ENCODE measurements at regions not wholly inside any gene's neighbourhood (a gene's known extent, or its start where the extent isn't known, plus 50 kb on each side); places are given as distances from the start of the nearest gene placed in this dataset.

DNA sequence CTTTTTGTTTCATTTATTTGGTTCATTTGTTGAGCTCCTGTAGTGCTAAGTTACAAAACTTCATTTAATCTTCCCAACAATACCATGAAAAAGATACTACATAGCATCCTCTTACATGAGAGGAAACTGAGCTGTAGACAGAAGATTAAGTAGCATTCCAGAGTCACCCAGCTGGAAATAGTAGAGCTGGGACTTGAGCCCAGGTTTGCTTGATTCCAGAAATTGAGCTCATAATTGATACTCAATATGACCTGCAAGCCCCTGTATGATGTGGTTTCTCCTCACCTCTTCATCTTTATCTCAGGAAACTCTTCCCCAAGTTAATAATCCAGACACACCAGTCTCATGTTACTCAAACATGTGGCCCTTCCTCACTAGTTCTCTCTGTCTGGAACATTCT lies 87.0 kb upstream of the DAAM1 start:
- no peak for TF ChIP-seq EZH2phosphoT487 (IDR thresholded peaks at IDR 0.05; ENCODE audit: borderline replicate concordance, low read length)
- TF ChIP-seq, protein P1, sequence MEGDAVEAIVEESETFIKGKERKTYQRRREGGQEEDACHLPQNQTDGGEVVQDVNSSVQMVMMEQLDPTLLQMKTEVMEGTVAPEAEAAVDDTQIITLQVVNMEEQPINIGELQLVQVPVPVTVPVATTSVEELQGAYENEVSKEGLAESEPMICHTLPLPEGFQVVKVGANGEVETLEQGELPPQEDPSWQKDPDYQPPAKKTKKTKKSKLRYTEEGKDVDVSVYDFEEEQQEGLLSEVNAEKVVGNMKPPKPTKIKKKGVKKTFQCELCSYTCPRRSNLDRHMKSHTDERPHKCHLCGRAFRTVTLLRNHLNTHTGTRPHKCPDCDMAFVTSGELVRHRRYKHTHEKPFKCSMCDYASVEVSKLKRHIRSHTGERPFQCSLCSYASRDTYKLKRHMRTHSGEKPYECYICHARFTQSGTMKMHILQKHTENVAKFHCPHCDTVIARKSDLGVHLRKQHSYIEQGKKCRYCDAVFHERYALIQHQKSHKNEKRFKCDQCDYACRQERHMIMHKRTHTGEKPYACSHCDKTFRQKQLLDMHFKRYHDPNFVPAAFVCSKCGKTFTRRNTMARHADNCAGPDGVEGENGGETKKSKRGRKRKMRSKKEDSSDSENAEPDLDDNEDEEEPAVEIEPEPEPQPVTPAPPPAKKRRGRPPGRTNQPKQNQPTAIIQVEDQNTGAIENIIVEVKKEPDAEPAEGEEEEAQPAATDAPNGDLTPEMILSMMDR (IDR thresholded peaks at IDR 0.05; ENCODE audit: low read depth, low read length, poor library complexity, severe bottlenecking): no peak
- Histone ChIP-seq H3K4me3 (ENCODE audit: low read length) (no peak overlapping the region), H4K20me1 (ENCODE audit: control insufficient read depth, insufficient read depth, low read depth, low read length) (no peaks in the 10 kb centered on the region), H3K79me2 (ENCODE audit: control insufficient read depth, low read length) (no peaks in the 10 kb centered on the region), H3K9me3 (ENCODE audit: control insufficient read depth, insufficient read depth, low read length) (no peaks in the 10 kb centered on the region), H3F3A (ENCODE audit: control insufficient read depth, insufficient read depth) (no peaks in the 10 kb centered on the region), H3K27ac (ENCODE audit: low read depth, low read length) (no peak overlapping the region), H3K27me3 (ENCODE audit: control insufficient read depth, low read length) (peaks cover 13% of the 10 kb centered on the region; the same call in 1 of the 2 replicates), H3K9me2 (replicated peaks; ENCODE audit: control insufficient read depth, low read length) (no peaks in the 10 kb centered on the region), H3K4me2 (ENCODE audit: low read length) (no peak overlapping the region), H3K4me1 (ENCODE audit: control insufficient read depth, low read length) (no peaks in the 10 kb centered on the region), H3K36me3 (ENCODE audit: control insufficient read depth, low read length) (no peaks in the 10 kb centered on the region)

DNA sequence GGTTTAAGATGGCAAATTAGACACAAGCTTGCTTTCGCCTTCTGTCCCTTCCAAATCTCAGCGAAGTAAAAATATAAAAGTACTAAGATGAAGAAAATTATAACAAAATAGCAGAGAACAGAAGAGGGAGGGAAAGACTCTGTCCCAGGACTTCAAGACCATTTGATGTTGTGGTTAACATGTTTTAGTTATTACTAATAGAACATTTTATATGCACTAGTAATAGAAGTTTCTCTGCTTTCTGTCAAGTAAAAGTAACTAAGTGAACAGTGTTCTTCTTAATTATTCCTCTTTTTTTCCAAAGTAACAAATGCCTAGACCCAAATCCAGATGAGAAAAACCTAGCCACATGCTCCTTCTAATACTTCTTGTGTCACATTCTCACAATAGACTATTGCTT lies 85.1 kb upstream of the DAAM1 start:
- Histone ChIP-seq H3K4me1 (ENCODE audit: control insufficient read depth, low read length) (peaks cover 8% of the 10 kb centered on the region), H3K9me3 (ENCODE audit: control insufficient read depth, insufficient read depth, low read length) (no peaks in the 10 kb centered on the region), H3K79me2 (ENCODE audit: control insufficient read depth, low read length) (no peaks in the 10 kb centered on the region), H3K36me3 (ENCODE audit: control insufficient read depth, low read length) (no peaks in the 10 kb centered on the region), H3K4me3 (ENCODE audit: low read length) (no peak overlapping the region), H3K9me2 (replicated peaks; ENCODE audit: control insufficient read depth, low read length) (no peaks in the 10 kb centered on the region), H3F3A (ENCODE audit: control insufficient read depth, insufficient read depth) (no peaks in the 10 kb centered on the region), H3K27ac (ENCODE audit: low read depth, low read length) (no peak overlapping the region), H3K27me3 (ENCODE audit: control insufficient read depth, low read length) (peaks cover 9% of the 10 kb centered on the region; the same call in 1 of the 2 replicates), H3K4me2 (ENCODE audit: low read length) (no peak overlapping the region), H4K20me1 (ENCODE audit: control insufficient read depth, insufficient read depth, low read depth, low read length) (no peaks in the 10 kb centered on the region)
- TF ChIP-seq, protein P1 (IDR thresholded peaks at IDR 0.05; ENCODE audit: low read depth, low read length, poor library complexity, severe bottlenecking): no peak
- no peak for TF ChIP-seq EZH2phosphoT487 (IDR thresholded peaks at IDR 0.05; ENCODE audit: borderline replicate concordance, low read length)

DNA sequence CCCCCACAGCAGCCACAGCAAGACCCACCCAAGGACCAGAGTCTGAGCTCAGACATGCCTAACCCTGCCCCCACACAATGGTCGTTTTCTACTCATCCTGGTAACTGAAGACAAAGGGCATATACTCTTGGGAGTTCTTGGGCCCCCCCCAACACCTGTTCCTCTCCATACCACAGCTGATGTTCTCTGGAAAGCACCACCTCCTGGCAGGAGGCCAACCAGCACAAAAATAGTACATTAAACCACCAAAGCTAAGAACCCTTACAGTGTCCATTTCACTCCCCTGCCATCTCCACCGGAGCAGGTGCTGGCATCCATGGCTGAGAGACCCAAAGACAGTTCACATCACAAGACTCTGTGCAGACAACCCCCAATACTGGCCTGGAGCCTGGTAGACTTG lies 80.6 kb upstream of the DAAM1 start:
- no peak overlapping the region for H3K4me2 ChIP-seq (ENCODE audit: low read length)
- H3K27ac ChIP-seq (ENCODE audit: low read depth, low read length): no peak overlapping the region
- no peaks in the 10 kb centered on the region for H3K36me3 ChIP-seq (ENCODE audit: control insufficient read depth, low read length)

More for the DNA sequence above, 80.6 kb upstream of the DAAM1 start:
- Histone ChIP-seq H3K9me2 (replicated peaks; ENCODE audit: control insufficient read depth, low read length) (no peaks in the 10 kb centered on the region), H3F3A (ENCODE audit: control insufficient read depth, insufficient read depth) (no peaks in the 10 kb centered on the region), H3K4me3 (ENCODE audit: low read length) (no peak overlapping the region), H3K9me3 (ENCODE audit: control insufficient read depth, insufficient read depth, low read length) (no peaks in the 10 kb centered on the region), H3K79me2 (ENCODE audit: control insufficient read depth, low read length) (no peaks in the 10 kb centered on the region), H3K4me1 (ENCODE audit: control insufficient read depth, low read length) (peaks cover 8% of the 10 kb centered on the region), H3K27me3 (ENCODE audit: control insufficient read depth, low read length) (peaks cover 2% of the 10 kb centered on the region; the same call in 1 of the 2 replicates), H4K20me1 (ENCODE audit: control insufficient read depth, insufficient read depth, low read depth, low read length) (no peaks in the 10 kb centered on the region)
- TF ChIP-seq, protein P1 (IDR thresholded peaks at IDR 0.05; ENCODE audit: low read depth, low read length, poor library complexity, severe bottlenecking): no peak
- TF ChIP-seq EZH2phosphoT487 (IDR thresholded peaks at IDR 0.05; ENCODE audit: borderline replicate concordance, low read length): no peak

All from DOHH2 (cell line).